ENCODE measurements at regions not wholly inside any gene's neighbourhood (a gene's known extent, or its start where the extent isn't known, plus 50 kb on each side); places are given as distances from the start of the nearest gene placed in this dataset.

DNA sequence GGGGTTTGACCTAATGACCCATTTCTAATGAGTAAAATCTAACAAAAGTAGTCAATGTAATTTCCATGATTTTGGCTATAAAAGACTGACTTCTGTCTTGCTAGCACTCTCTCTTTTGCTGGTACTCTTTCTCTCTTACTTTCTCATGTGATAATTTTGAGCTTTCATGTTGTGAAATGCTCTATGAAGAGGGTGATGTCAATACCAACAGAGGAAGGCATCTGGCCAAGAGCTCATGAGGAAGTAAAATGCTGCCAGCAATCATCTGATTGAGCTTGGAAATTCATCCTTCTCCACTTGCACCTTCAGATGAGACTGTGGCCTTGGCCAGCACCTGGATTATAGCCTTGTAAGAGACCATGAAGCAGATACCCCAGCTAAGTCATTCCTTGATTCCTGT is 347.7 kb downstream of the HS3ST1 start:
- TF ChIP-seq, protein P1, sequence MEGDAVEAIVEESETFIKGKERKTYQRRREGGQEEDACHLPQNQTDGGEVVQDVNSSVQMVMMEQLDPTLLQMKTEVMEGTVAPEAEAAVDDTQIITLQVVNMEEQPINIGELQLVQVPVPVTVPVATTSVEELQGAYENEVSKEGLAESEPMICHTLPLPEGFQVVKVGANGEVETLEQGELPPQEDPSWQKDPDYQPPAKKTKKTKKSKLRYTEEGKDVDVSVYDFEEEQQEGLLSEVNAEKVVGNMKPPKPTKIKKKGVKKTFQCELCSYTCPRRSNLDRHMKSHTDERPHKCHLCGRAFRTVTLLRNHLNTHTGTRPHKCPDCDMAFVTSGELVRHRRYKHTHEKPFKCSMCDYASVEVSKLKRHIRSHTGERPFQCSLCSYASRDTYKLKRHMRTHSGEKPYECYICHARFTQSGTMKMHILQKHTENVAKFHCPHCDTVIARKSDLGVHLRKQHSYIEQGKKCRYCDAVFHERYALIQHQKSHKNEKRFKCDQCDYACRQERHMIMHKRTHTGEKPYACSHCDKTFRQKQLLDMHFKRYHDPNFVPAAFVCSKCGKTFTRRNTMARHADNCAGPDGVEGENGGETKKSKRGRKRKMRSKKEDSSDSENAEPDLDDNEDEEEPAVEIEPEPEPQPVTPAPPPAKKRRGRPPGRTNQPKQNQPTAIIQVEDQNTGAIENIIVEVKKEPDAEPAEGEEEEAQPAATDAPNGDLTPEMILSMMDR (IDR thresholded peaks at IDR 0.05) = no peak
- no peak for TF ChIP-seq POLR2A (IDR thresholded peaks at IDR 0.05)
- no peak for TF ChIP-seq POLR2AphosphoS5 (IDR thresholded peaks at IDR 0.05; ENCODE audit: insufficient read depth in 1 of 2, low read depth in 1 of 2)
